SK-N-SH treated with all-trans-retinoic acid at 6 μM for 48 hours (cell line): ENCODE measurements at regions not wholly inside any gene's neighbourhood (a gene's known extent, or its start where the extent isn't known, plus 50 kb on each side); places are given as distances from the start of the nearest gene placed in this dataset.

Experiments used
- ATAC-seq: fragments of 200-7000 bp; cut with Tn5 transposase; 3 replicates; pipeline ENCODE4 v1.9.1; 2020; ENCODE audit warnings: mild to moderate bottlenecking, moderate library complexity
- ARNTL ChIP-seq: fragments of 450-650 bp; formaldehyde crosslinking; IDR thresholded peaks from 2 replicates; pipeline ENCODE4 v1.5.0; 2020; ENCODE audit warnings: low read depth, mild to moderate bottlenecking, moderate library complexity, borderline replicate concordance
- BACH2 ChIP-seq: fragments of 250-450 bp; sonication (Bioruptor Pico); IDR thresholded peaks from 2 replicates; pipeline ENCODE4 v1.9.0; 2021; ENCODE audit warnings: mild to moderate bottlenecking, borderline replicate concordance
- CREB5 ChIP-seq: fragments of 250-450 bp; sonication (Bioruptor Pico); IDR thresholded peaks from 2 replicates; pipeline ENCODE4 v1.5.1; 2020; ENCODE audit warnings: low read depth, mild to moderate bottlenecking, moderate library complexity
- CSDC2 ChIP-seq: fragments of 250-450 bp; sonication (Bioruptor Pico); IDR thresholded peaks from 2 replicates; pipeline ENCODE4 v1.5.0; 2020; ENCODE audit warnings: mild to moderate bottlenecking, moderate library complexity
- ESRRG ChIP-seq: fragments of 250-450 bp; sonication (Bioruptor Pico); IDR thresholded peaks from 2 replicates; pipeline ENCODE4 v1.6.1; 2021; ENCODE audit warnings: mild to moderate bottlenecking
- GLIS3 ChIP-seq: fragments of 250-450 bp; sonication (Bioruptor Pico); IDR thresholded peaks from 2 replicates; pipeline ENCODE4 v1.5.0; 2020; ENCODE audit warnings: mild to moderate bottlenecking, moderate library complexity
- ISL1 ChIP-seq: fragments of 250-450 bp; sonication (Bioruptor Pico); IDR thresholded peaks from 2 replicates; pipeline ENCODE4 v2.1.2; 2022; ENCODE audit warnings: mild to moderate bottlenecking, moderate library complexity
- OSR1 ChIP-seq: fragments of 250-450 bp; sonication (Bioruptor Pico); IDR thresholded peaks from 2 replicates; pipeline ENCODE4 v1.8.0; 2022; ENCODE audit warnings: moderate library complexity, mild to moderate bottlenecking, inconsistent platforms
- PATZ1 ChIP-seq: fragments of 250-450 bp; sonication (Bioruptor Pico); IDR thresholded peaks from 2 replicates; pipeline ENCODE4 v1.8.0; 2020; ENCODE audit warnings: mild to moderate bottlenecking, moderate library complexity, borderline replicate concordance
- POU6F1 ChIP-seq: fragments of 250-450 bp; sonication (Bioruptor Pico); IDR thresholded peaks from 2 replicates; pipeline ENCODE4 v1.8.0; 2021; ENCODE audit warnings: low read depth, mild to moderate bottlenecking, moderate library complexity, borderline replicate concordance
- PPARA ChIP-seq: fragments of 250-450 bp; sonication (Bioruptor Pico); IDR thresholded peaks from 2 replicates; pipeline ENCODE4 v1.5.0; 2020; ENCODE audit warnings: mild to moderate bottlenecking, borderline replicate concordance
- RARB ChIP-seq: fragments of 250-450 bp; sonication (Bioruptor Pico); IDR thresholded peaks from 2 replicates; pipeline ENCODE4 v1.8.0; 2021; ENCODE audit warnings: mild to moderate bottlenecking, moderate library complexity
- SNAI2 ChIP-seq: fragments of 250-450 bp; sonication (Bioruptor Pico); IDR thresholded peaks from 2 replicates; pipeline ENCODE4 v1.5.0; 2020; ENCODE audit warnings: mild to moderate bottlenecking, moderate library complexity
- TCF4 ChIP-seq: fragments of 250-450 bp; sonication (Bioruptor Pico); IDR thresholded peaks from 2 replicates; pipeline ENCODE4 v1.8.0; 2021; ENCODE audit warnings: mild to moderate bottlenecking, moderate library complexity, borderline replicate concordance
- TSHZ2 ChIP-seq: fragments of 250-450 bp; sonication (Bioruptor Pico); IDR thresholded peaks from 2 replicates; pipeline ENCODE4 v1.5.0; 2020; ENCODE audit warnings: mild to moderate bottlenecking, moderate library complexity
- ZC3H10 ChIP-seq: fragments of 250-450 bp; sonication (Bioruptor Pico); IDR thresholded peaks from 2 replicates; pipeline ENCODE4 v1.5.1; 2021; ENCODE audit warnings: mild to moderate bottlenecking, moderate library complexity
- ZFP3 ChIP-seq: fragments of 250-450 bp; sonication (Bioruptor Pico); IDR thresholded peaks from 2 replicates; pipeline ENCODE4 v1.5.0; 2020; ENCODE audit warnings: mild to moderate bottlenecking, moderate library complexity
- ZFP30 ChIP-seq: fragments of 450-650 bp; formaldehyde crosslinking; IDR thresholded peaks from 2 replicates; pipeline ENCODE4 v1.5.0; 2022; ENCODE audit warnings: mild to moderate bottlenecking, moderate library complexity
- ZNF565 ChIP-seq: fragments of 450-650 bp; formaldehyde crosslinking; conservative IDR thresholded peaks from 2 replicates; pipeline ENCODE4 v1.5.0; 2020; ENCODE audit warnings: low read depth, mild to moderate bottlenecking, moderate library complexity
- ZNF70 ChIP-seq: fragments of 450-650 bp; formaldehyde crosslinking; IDR thresholded peaks from 2 replicates; pipeline ENCODE4 v1.5.0; 2020; ENCODE audit warnings: mild to moderate bottlenecking, moderate library complexity
- ZNF8 ChIP-seq: fragments of 450-650 bp; formaldehyde crosslinking; IDR thresholded peaks from 2 replicates; pipeline ENCODE4 v1.5.0; 2020; ENCODE audit warnings: mild to moderate bottlenecking, moderate library complexity

- TF ChIP-seq TCF4 (no peak), PPARA (CRISPR knock-in tag) (no peak), POU6F1 (no peak), BACH2 (CRISPR knock-in tag) (no peak)
- TF ChIP-seq, all 23 proteins: peak for 0
These were observed 465.8 kb upstream of the PROK2 start (continued) for GRCh38 chr3:72250725-72251124.

- ATAC-seq = no peak
- no peak for TF ChIP-seq CSDC2 (CRISPR knock-in tag)
- TF ChIP-seq OSR1 (CRISPR knock-in tag) = no peak
- no peak for TF ChIP-seq ZFP3 (CRISPR knock-in tag)
- TF ChIP-seq GLIS3 = no peak
- no peak for TF ChIP-seq ESRRG (CRISPR knock-in tag)
- TF ChIP-seq ISL1 (CRISPR knock-in tag) = no peak
- TF ChIP-seq ARNTL (CRISPR knock-in tag) = no peak
- no peak for TF ChIP-seq TCF4
- TF ChIP-seq PATZ1 (CRISPR knock-in tag) = no peak
- no peak for TF ChIP-seq ZC3H10 (CRISPR knock-in tag)
- no peak for TF ChIP-seq SNAI2 (CRISPR knock-in tag)
- no peak for TF ChIP-seq ZNF70
- TF ChIP-seq ZFP30 (CRISPR knock-in tag) = no peak
These were observed 463.9 kb upstream of the PROK2 start for GRCh38 chr3:72248869-72249268.

GRCh38 chr3:72248389-72248761, 463.4 kb upstream of the PROK2 start:
- ATAC-seq = no peak
- TF ChIP-seq PPARA (CRISPR knock-in tag) (no peak), GLIS3 (no peak), TSHZ2 (CRISPR knock-in tag) (no peak)

GRCh38 chr3:72247645-72248388, 462.9 kb upstream of the PROK2 start:
- TF ChIP-seq RARB = no peak
- TF ChIP-seq OSR1 (CRISPR knock-in tag) = no peak
- no peak for TF ChIP-seq CSDC2 (CRISPR knock-in tag)
- TF ChIP-seq SNAI2 (CRISPR knock-in tag) = no peak
- no peak for TF ChIP-seq ZFP30 (CRISPR knock-in tag)
- TF ChIP-seq ARNTL (CRISPR knock-in tag) = no peak
- TF ChIP-seq ZNF70 = no peak

GRCh38 chr3:72247126-72247525, 462.2 kb upstream of the PROK2 start:
- no peak for ATAC-seq
- TF ChIP-seq ZNF70 (no peak), PPARA (CRISPR knock-in tag) (no peak), TCF4 (no peak), TSHZ2 (CRISPR knock-in tag) (no peak), ZNF8 (CRISPR knock-in tag) (no peak), GLIS3 (no peak), RARB (no peak), ARNTL (CRISPR knock-in tag) (no peak), CSDC2 (CRISPR knock-in tag) (no peak), ZFP3 (CRISPR knock-in tag) (no peak), POU6F1 (no peak), ZNF565 (CRISPR knock-in tag) (no peak), CREB5 (CRISPR knock-in tag) (no peak)

More at GRCh38 chr3:72247645-72248388, 462.9 kb upstream of the PROK2 start:
- no peak for ATAC-seq
